Adrenal gland (tissue), 5 donors: ENCODE measurements at regions not wholly inside any gene's neighbourhood (a gene's known extent, or its start where the extent isn't known, plus 50 kb on each side); places are given as distances from the start of the nearest gene placed in this dataset.

Experiments
- CTCF ChIP-seq, 6 experiments: fragments of 450-650 bp in 4 of 6; fragments of 200-600 bp in 2 of 6; sonication (generic) in 1 of 6; IDR thresholded peaks; 1 replicate in 5 of 6; 2 replicates in 1 of 6; pipeline versions ENCODE4 v1.5.1 to v1.8.0; 2016 to 2021; ENCODE audit warnings: antibody characterized with exemption in 6 of 6, mild to moderate bottlenecking in 2 of 6, moderate library complexity in 1 of 6
- POLR2A ChIP-seq, 2 donors: fragments of 450-650 bp; IDR thresholded peaks; one replicate each; pipeline ENCODE4 v1.6.1; 2017; ENCODE audit warnings: antibody characterized with exemption in 2 of 2, mild to moderate bottlenecking in 2 of 2, moderate library complexity in 1 of 2
- donor health status: DM: no; HTN: no; CAD: no.

DNA sequence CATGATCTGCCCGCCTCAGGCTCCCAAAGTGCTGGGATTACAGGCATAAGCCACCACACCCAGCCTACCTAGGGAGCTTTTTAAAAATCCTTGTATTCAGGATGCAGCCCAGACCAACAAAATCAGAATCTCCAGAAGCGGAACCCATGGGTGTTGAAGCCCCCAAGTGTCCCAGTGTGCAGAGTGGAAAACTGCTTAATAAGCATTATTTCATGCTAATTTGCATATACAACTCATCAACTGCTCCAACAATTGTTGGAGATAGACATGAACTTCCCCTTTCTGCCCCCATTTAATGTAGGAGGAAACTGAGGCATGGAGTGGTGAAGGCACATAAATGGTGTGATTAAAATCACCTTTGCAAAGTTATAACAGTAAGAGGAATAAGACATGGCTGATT, 84.3 kb upstream of the C16orf82 start:
- TF ChIP-seq POLR2A (IDR thresholded peaks at IDR 0.05) (no peak), CTCF (IDR thresholded peaks at IDR 0.05) (no peak)
